Brain microvascular endothelial cell (primary cell): ENCODE measurements at regions not wholly inside any gene's neighbourhood (a gene's known extent, or its start where the extent isn't known, plus 50 kb on each side); places are given as distances from the start of the nearest gene placed in this dataset.

Experiments
- DNase-seq: peaks from one replicate; pipeline ENCODE4 v3.0.0-alpha.2; 2020
- H3K27ac ChIP-seq: fragments of 250-450 bp; sonication (Bioruptor Pico); 2 replicates; pipeline ENCODE4 v1.5.1; 2020; ENCODE audit warnings: mild to moderate bottlenecking, moderate library complexity
- H3K27me3 ChIP-seq: fragments of 250-450 bp; sonication (Bioruptor Pico); replicated peaks from 2 replicates; pipeline ENCODE4 v1.5.1; 2020; ENCODE audit warnings: mild to moderate bottlenecking
- H3K36me3 ChIP-seq: fragments of 250-450 bp; sonication (Bioruptor Pico); replicated peaks from 2 replicates; pipeline ENCODE4 v1.5.1; 2020; ENCODE audit warnings: mild to moderate bottlenecking
- H3K4me3 ChIP-seq: 2 replicates; pipeline ENCODE4 v1.5.1; 2011; ENCODE audit warnings: low read depth, mild to moderate bottlenecking, control low read depth, low read length, moderate library complexity
- in situ Hi-C: cut with HindIII; loops from 2 replicates; pipeline ENCODE4 v1.10.0; 2017; ENCODE audit warnings: low sequenced_read_pairs, low pct_ligation_motif_present
- TF ChIP-seq, protein P1 (sequence below): IDR thresholded peaks from 2 replicates; pipeline ENCODE4 v1.5.1; 2011; ENCODE audit warnings: low read depth, mild to moderate bottlenecking, moderate library complexity, low read length, control low read depth, inconsistent platforms; ENCODE audit errors: missing control alignments

DNA sequence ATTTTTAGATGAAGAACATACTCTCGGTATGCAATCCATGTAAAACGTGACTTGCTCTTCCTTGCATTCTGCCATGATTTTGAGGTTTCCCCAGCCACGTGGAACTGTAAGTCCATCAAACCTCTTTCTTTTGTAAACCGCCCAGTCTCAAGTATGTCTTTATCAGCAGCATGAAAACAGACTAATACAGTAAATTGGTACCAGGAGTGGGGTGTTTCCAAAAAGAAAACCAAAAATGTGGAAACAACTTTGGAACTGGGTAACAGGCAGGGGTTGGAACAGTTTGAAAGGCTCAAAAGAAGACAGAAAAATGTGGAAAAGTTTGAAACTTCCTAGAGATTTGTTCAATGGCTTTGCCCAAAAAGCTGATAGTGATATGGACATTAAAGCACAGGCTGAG, 1957.9 kb downstream of the SUCLG1 start:
- Histone ChIP-seq H3K36me3 (no peaks in the 10 kb centered on the region), H3K27me3 (no peaks in the 10 kb centered on the region), H3K4me3 (no peak overlapping the region), H3K27ac (no peak overlapping the region)
- DNase-seq, result no peak
- in situ Hi-C loops, result no loop called here
- TF ChIP-seq, protein P1, sequence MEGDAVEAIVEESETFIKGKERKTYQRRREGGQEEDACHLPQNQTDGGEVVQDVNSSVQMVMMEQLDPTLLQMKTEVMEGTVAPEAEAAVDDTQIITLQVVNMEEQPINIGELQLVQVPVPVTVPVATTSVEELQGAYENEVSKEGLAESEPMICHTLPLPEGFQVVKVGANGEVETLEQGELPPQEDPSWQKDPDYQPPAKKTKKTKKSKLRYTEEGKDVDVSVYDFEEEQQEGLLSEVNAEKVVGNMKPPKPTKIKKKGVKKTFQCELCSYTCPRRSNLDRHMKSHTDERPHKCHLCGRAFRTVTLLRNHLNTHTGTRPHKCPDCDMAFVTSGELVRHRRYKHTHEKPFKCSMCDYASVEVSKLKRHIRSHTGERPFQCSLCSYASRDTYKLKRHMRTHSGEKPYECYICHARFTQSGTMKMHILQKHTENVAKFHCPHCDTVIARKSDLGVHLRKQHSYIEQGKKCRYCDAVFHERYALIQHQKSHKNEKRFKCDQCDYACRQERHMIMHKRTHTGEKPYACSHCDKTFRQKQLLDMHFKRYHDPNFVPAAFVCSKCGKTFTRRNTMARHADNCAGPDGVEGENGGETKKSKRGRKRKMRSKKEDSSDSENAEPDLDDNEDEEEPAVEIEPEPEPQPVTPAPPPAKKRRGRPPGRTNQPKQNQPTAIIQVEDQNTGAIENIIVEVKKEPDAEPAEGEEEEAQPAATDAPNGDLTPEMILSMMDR, result no peak

DNA sequence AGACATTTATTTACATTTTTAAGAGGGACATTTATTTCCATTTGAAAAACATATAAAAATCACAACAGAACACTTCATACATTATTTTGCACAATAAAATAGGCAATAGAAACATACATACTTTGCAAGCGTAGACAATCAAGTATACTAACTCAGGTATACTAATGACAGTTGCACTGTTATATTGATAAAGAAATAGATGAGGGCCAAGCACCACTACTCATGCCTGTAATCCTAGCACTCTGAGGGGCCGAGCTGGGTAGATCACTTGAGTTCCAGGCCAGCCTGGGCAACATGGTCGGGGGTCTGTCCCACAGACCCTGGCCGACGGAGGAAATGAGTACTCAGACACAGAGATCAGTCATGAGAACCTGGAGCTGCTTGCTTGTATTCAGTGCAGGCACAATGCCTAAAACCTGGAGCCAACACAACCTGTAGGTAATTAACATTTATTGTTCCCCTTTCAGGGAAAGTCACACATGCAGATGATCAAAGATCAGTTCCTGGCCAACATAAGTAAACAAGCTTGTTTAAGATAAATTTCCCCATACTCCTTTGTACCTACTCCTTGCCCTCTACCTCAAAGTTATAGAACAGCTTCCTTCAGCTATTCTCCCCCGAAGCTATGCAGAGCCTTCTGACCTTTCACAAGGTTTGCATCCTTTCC, 1960.2 kb downstream of the SUCLG1 start:
- H3K36me3 ChIP-seq, result no peaks in the 10 kb centered on the region
- H3K27me3 ChIP-seq, result no peaks in the 10 kb centered on the region
- no peak overlapping the region for H3K4me3 ChIP-seq
- in situ Hi-C loops, result no loop called here
- no peak overlapping the region for H3K27ac ChIP-seq
- DNase-seq, result no peak
- TF ChIP-seq, protein P1, result no peak

DNA sequence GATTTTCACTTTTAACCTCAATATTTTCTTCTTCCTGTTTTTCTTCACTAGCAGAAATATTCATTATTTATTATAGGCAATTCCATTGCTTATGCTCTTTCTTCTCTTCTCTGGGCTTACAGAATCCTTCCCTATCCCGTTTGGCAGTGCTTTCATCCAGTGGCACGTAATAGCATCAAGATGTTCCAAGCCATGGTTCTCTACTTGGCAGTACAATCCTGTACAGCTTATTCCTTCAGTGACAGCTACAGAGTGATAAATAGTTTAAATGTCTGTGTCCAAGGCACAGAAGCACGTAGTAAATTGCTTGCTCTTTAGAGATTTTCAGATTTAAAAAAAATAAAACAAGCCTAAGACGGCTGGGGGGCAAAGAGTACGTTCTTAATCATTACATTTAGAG, 1964.3 kb downstream of the SUCLG1 start:
- no peaks in the 10 kb centered on the region for H3K27me3 ChIP-seq
- no peak overlapping the region for H3K27ac ChIP-seq
- no peak for DNase-seq
- TF ChIP-seq, protein P1, result no peak
- no peaks in the 10 kb centered on the region for H3K36me3 ChIP-seq
- H3K4me3 ChIP-seq, result no peak overlapping the region
- in situ Hi-C loops, result no loop called here

DNA sequence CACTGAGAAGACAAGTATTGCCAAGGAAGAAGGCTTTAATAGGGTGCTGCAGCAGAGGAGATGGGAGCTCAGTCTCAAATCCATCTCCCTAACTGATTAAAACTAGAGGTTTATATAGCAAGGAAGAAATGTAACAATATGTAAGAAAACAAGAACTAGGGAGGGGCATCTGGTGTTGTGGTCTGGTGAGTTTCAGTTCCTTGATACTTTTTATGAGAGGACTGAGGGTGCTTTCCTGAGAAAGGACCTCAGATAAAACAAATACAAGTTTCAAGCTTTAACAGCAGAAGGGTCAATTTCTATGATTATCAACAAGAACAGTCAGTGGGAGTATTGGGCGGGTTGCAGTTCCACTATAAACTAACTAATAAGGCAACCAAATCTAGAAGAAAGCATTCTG, 1967.5 kb downstream of the SUCLG1 start:
- no peak overlapping the region for H3K4me3 ChIP-seq
- no peaks in the 10 kb centered on the region for H3K27me3 ChIP-seq
- DNase-seq, result no peak
- in situ Hi-C loops, result no loop called here
- H3K36me3 ChIP-seq, result no peaks in the 10 kb centered on the region
- no peak overlapping the region for H3K27ac ChIP-seq
- TF ChIP-seq, protein P1, result no peak

DNA sequence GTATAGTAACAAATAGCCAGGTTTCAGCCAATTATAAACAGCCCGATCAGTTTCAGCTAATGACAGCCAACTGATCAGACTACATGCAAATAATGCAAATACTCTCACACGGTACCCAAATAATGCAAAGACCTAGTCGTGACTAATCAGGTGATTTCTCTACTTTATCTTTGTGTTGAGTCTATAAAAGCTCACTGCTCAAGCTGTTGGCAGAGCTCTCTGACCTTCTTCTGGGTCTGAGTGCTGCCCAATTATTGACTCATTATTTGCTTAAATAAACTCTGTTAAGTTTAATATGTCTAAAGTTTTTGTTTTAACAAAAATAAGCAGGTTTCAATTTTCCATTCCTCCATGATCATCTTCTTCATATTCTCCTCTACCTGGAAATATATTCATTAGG, 1971.7 kb downstream of the SUCLG1 start:
- in situ Hi-C loops, result no loop called here
- Histone ChIP-seq H3K4me3 (no peak overlapping the region), H3K27me3 (no peaks in the 10 kb centered on the region), H3K36me3 (no peaks in the 10 kb centered on the region), H3K27ac (no peak overlapping the region)
- DNase-seq, result no peak
- TF ChIP-seq, protein P1, result no peak

DNA sequence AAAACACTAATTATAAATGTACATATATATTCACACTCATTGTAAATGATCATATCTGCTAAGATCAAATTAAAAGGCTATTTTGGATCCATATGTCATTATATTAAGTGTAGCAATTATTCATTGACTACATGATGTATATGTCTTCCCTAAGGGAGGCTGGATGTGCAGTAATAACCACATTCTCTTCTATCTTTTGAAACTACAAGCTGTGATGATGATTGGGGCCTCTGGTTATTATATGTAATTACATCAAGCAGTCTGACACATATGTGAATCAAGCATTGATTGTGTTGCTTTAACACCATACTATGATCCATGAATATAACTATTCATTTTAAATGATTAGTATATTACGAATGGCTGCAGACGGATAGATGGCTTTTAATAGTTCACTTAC, 1973.4 kb downstream of the SUCLG1 start:
- DNase-seq, result no peak
- in situ Hi-C loops, result no loop called here
- Histone ChIP-seq H3K27ac (no peak overlapping the region), H3K4me3 (no peak overlapping the region), H3K27me3 (no peaks in the 10 kb centered on the region), H3K36me3 (no peaks in the 10 kb centered on the region)
- TF ChIP-seq, protein P1, result no peak
